ENCODE measurements at regions not wholly inside any gene's neighbourhood (a gene's known extent, or its start where the extent isn't known, plus 50 kb on each side); places are given as distances from the start of the nearest gene placed in this dataset.

GRCh38 chr11:26028393-26028911 is 303.5 kb upstream of the ANO3 start:
- no peak for DNase-seq (ENCODE audit: low read depth in 2 of 2)

GRCh38 chr11:26030399-26030798 is 301.5 kb upstream of the ANO3 start:
- no peak for DNase-seq (ENCODE audit: low read depth in 2 of 2)

DNA sequence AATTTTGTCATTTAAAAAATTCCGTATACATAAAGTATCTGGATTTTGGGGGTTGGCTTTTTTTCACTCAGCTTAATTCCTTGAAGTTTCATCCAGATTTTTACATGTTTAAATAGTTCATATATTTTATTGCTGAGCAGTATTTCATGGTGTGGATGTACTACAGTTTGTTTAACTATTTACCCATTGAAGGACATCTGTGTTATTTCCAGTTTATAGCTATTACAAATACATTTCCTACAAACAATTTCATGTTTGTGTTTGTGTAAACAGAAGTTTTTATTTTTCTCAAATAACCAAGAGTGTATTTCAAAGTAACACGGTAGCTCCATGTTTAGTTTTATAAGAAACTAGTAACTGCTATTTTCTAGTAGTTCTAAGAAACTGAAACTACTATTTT is 299.7 kb upstream of the ANO3 start:
- DNase-seq (ENCODE audit: low read depth in 2 of 2) = no peak

DNA sequence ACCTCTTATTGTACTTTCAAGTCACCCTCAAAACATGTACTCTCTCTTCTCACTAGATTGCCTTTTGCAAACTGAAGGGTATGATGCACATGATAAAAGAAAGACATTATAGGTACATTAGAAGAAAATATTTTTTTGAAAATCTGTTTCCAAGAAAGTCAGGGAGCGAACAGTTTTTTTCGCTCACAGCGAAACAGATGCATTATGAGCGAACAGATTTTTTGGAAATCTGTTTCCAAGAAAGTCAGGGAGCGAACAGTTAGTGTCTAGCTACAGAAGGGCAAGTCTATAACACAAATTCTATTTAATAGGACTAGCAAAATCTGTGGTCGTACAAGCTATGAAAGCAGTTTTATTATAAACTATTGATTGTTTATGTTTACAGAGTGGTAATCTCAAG is 296.2 kb upstream of the ANO3 start:
- DNase-seq (ENCODE audit: low read depth in 2 of 2) = no peak

- DNase-seq (ENCODE audit: low read depth in 2 of 2) = no peak
Measured at GRCh38 chr11:26037716-26038115, 294.2 kb upstream of the ANO3 start.

DNA sequence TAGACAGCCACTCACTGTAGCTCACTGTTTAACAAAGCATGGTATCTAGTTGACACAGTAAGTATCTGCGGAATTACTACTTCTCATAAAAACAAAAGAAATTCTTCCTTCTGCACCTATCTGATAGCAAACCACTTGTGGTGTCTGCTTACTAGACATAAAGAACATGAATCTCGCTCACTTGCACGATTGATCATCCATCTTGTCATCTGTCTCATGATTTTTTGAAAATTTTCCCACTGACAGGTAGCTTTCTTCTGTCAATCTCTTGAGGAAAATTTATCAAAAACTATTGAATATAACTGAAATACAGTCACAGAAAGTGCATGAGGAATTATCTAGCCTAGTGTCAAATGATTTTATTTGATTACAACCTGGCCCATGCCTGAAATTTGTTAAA is 291.6 kb upstream of the ANO3 start:
- DNase-seq (ENCODE audit: low read depth in 2 of 2) = no peak

- no peak for DNase-seq (ENCODE audit: low read depth in 2 of 2)
Measured at GRCh38 chr11:26042113-26042512, 289.8 kb upstream of the ANO3 start.

GRCh38 chr11:26043665-26044064 is 288.3 kb upstream of the ANO3 start:
- DNase-seq (ENCODE audit: low read depth in 2 of 2) = no peak

DNA sequence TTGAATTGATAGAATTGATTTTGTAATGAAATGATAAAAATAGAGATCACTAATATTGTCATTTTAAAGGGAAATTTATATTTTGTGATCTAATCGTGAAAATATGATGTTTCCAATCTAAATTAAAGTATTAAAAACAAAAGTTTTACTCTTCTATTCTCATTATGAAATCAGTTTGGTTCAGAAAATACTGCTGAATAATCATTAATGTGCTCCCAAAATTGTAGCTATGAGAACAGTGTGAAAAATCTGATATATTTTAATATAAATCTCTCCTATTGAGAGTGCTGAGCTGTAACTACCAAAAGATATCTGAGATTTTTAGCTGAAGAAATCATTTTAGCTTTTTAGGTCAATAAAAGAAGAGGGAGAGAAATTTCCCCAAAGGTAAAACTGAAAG is 287.5 kb upstream of the ANO3 start:
- no peak for DNase-seq (ENCODE audit: low read depth in 2 of 2)

DNA sequence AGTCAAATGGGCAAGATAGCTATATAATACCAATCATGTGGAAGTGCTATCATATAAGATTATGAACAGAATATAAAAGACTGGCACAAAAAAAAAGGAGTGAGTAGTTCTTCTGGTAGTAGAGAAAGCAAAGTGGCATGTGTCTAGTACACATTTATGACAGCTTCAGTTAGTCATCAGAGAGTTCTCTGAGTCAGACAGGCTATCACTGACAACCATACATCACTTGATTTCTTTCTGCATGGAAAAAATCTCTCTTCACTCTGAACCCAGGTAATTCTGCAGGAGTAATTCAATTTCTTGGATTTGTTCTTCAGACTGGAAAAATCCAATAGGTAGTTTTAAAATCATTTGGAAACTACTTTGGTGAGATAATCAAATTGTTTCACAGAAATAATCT is 286.8 kb upstream of the ANO3 start:
- DNase-seq (ENCODE audit: low read depth in 2 of 2) = no peak

GRCh38 chr11:26048271-26048670 is 283.7 kb upstream of the ANO3 start:
- no peak for DNase-seq (ENCODE audit: low read depth in 2 of 2)

DNA sequence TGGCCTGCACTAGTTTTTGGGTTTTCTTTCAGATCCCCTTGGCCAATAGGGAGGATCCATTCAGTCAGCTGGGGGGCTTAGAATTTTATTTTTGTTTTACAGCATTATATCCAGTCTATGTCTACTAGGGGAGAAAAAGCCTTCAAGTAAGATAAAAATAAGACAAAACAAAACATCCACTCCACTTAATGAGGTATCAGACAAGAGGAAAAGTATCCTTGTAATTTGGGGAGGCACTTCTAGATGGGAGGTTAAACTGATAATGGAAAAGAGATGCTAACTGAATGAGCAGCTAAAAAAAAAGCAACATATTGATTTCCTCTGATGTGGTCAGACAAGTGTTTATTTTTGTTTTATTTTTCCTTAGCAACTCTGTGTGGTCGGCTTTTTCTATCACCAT is 278.0 kb upstream of the ANO3 start:
- no peak for DNase-seq (ENCODE audit: low read depth in 2 of 2)

GRCh38 chr11:26062660-26063059 is 269.3 kb upstream of the ANO3 start:
- no peak for DNase-seq (ENCODE audit: low read depth in 2 of 2)

DNA sequence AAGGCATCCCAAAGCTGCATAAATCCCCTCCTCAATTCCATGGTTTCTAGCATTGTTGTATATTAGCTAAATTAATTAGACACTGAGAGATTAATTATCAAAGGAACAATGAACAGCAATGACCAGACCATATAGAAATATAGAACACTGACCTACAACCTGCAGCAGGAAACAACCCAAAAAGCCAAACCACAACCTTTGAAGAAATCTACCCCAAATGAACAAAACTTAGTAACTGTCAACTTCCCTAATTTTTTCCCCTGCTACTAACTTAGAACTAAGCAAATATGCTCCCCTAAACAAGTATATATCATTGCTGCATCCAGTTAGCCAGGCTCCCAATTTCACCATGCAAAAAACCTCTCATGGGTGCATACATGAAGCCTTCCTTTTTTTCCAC is 268.0 kb upstream of the ANO3 start:
- DNase-seq (ENCODE audit: low read depth in 2 of 2) = no peak

DNA sequence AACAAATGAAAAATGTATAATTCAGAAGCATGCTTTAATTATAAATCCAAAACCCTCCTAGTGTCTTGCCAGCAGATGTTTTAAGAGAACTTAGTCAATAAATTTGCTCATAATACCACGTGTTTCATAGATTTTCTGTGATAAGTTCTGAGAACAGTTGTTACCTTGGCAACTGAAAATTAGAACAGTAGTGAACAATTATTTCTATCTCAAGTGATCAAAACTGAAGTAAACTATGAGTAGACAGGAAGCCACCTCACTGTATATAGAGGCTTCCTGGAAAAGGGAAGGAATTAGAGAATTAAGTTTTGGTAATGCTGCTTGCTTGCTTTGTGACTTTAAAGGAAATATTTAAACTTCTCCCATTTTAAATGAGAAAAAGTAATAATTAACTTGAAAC is 266.0 kb upstream of the ANO3 start:
- DNase-seq (ENCODE audit: low read depth in 2 of 2) = no peak

DNA sequence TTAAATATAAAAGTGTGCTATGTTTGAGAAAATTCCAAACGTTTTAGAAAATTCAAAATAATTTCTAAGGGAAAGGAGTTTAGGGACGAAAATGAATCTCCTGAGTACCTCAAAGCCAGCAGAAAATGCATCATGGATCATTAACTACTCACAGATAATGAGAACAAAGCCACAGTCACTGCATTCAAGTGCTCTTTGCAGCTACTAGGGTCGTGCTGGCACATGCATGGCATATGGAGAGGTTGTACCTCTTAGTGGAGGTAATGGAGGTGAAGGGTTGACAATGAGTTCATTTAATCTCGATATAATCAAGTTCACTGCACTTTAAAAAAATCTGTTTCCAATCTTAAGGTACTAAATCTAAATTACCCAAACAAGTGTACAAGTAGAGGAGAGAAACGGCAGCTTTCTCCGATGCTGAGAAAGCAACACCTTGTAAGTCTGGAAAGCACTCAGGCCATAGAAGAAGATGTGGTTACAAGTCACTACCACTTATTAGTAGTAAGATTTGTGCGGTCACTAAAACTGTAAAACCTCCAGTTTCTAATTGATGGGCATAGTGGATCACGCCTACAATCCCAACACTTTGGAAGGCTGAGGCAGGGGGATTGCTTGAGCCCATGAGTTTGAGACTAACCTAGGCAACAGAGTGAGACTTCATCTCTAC is 261.1 kb upstream of the ANO3 start:
- DNase-seq (ENCODE audit: low read depth in 2 of 2) = no peak

GRCh38 chr11:26072614-26073153 is 259.2 kb upstream of the ANO3 start:
- no peak for DNase-seq (ENCODE audit: low read depth in 2 of 2)

GRCh38 chr11:26073646-26074045 is 258.3 kb upstream of the ANO3 start:
- no peak for DNase-seq (ENCODE audit: low read depth in 2 of 2)

DNA sequence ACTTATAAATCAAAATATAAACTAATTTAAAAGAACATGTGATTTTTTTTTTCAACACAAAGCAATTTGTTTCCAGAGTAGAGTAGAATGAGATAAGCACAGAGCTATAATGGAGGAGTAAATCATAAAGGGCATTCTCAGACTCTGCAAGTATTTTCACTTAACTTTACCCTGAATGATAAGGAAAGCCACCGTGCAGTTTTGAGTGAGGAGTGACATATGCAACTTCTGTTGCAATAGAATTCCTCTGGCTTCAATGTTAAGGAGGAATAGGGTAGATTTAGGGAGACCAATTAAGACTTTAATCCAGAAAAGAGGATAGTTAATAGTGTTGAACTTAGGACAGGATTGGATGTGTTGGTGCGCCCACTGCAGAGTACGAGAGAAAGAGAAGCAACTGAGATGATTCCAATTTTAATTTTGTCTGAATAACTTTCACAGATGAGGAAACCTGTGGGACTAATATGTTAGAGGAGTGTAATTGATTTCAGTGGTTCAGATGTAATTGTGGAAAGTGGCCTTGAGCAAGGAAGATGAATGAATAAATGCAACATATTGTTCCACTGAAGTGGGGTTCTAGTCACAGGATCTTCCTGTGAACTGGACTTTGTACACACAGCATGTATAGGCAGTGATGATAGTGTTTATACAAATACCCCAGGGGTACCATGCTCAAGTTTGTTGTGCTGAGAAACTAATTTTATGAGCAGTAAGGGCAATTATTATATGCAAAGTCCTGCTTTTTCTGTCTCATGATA is 255.5 kb upstream of the ANO3 start:
- no peak for DNase-seq (ENCODE audit: low read depth in 2 of 2)

DNA sequence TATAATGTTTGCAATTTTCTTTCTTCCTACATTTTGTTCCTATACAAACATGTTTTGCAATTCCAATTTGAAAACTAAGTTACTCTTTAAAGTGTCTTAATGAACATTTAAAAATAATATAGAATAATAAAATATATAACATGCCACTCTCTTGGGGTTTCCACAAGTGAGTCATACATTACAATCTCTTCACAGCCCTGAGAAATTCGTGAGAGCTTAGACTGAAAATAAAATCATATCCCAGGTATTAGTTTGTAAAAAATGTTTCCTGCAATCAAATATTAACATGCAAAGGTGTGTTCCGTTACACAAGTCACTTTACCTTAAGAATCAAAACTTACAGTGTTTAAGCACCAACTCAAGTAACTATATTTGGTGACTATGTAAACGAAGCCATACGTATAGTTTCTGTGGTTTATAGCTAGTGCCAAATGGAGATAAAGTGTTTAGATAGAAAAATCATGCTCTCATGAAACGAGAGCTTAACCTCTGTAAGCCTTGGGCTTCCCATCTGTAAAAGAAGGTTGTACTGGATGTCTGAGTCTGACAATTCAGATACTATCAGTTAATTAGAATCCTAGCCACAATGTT is 253.6 kb upstream of the ANO3 start:
- no peak for DNase-seq (ENCODE audit: low read depth in 2 of 2)

GRCh38 chr11:26084313-26084712 is 247.6 kb upstream of the ANO3 start:
- DNase-seq (ENCODE audit: low read depth in 2 of 2) = no peak

DNA sequence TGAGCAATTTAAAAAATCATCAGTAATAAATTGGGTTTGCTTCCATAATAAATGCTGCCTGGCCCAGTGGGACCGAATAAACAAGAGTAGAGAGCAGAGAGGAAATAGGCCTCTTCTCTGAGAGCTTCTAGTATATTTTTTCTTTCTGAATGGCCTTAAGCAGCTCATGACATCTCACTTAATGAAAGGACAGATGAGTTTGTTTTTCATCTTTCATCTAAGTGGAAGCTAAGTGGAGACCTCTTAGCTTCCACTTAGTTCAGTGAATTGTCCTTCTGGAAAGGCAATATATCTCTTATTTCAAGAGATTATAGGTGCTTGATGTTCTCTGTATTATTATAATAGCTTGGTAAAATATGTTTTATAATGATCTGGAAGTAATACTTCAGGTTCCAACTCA is 245.9 kb upstream of the ANO3 start:
- no peak for DNase-seq (ENCODE audit: low read depth in 2 of 2)
